HG02981 (cell line): ENCODE measurements at regions not wholly inside any gene's neighbourhood (a gene's known extent, or its start where the extent isn't known, plus 50 kb on each side); places are given as distances from the start of the nearest gene placed in this dataset.

ENCODE experiments used
- ATAC-seq: cut with Tn5 transposase; IDR thresholded peaks from one replicate; pipeline ENCODE4 v1.9.1; 2021; ENCODE audit warnings: mild to moderate bottlenecking, moderate library complexity; ENCODE audit not compliant: unreplicated experiment

GRCh38 chr4:71269233-71269632 lies 69.6 kb upstream of the SLC4A4 start:
- no peak for ATAC-seq

GRCh38 chr4:71270901-71271300 lies 67.9 kb upstream of the SLC4A4 start:
- peak; percentile 45 for ATAC-seq

GRCh38 chr4:71272976-71273375 lies 65.8 kb upstream of the SLC4A4 start:
- ATAC-seq: no peak

- ATAC-seq: no peak
These were observed 63.8 kb upstream of the SLC4A4 start for GRCh38 chr4:71275004-71275403.

- ATAC-seq: peak; percentile 52
These were observed 63.2 kb upstream of the SLC4A4 start for GRCh38 chr4:71275570-71275969.

- no peak for ATAC-seq
These were observed 61.5 kb upstream of the SLC4A4 start for GRCh38 chr4:71277353-71277752.

- ATAC-seq: no peak
These were observed 55.1 kb upstream of the SLC4A4 start for GRCh38 chr4:71283642-71284257.

- ATAC-seq: no peak
These were observed 51.5 kb upstream of the SLC4A4 start for GRCh38 chr4:71287305-71287704.

GRCh38 chr4:71288875-71289274 lies 49.9 kb upstream of the SLC4A4 start:
- ATAC-seq: no peak
